22Rv1 (cell line): ENCODE measurements at regions not wholly inside any gene's neighbourhood (a gene's known extent, or its start where the extent isn't known, plus 50 kb on each side); places are given as distances from the start of the nearest gene placed in this dataset.

Source experiments
- H3K27ac ChIP-seq: fragments of 450-650 bp; 2 replicates; pipeline ENCODE4 v1.5.1; 2017
- CTCF ChIP-seq: fragments of 450-650 bp; IDR thresholded peaks from 2 replicates; pipeline ENCODE4 v1.5.1; 2017; ENCODE audit warnings: mild to moderate bottlenecking
- ZFX ChIP-seq: fragments of 450-650 bp; IDR thresholded peaks from 2 replicates; pipeline ENCODE4 v1.6.1; 2017; ENCODE audit warnings: antibody characterized with exemption, borderline replicate concordance

- TF ChIP-seq CTCF, result no peak
- no peak for TF ChIP-seq ZFX
- H3K27ac ChIP-seq, result no peak overlapping the region
Measured at GRCh38 chr2:47235132-47235531, 58.8 kb upstream of the CALM2 start.

- TF ChIP-seq ZFX (no peak), CTCF (no peak)
- H3K27ac ChIP-seq, result no peak overlapping the region
Measured at GRCh38 chr2:47234456-47234855, 58.1 kb upstream of the CALM2 start.

GRCh38 chr2:47232738-47233415 is 56.6 kb upstream of the CALM2 start:
- H3K27ac ChIP-seq, result no peak overlapping the region
- no peak for TF ChIP-seq ZFX
- TF ChIP-seq CTCF, result no peak

GRCh38 chr2:47230418-47230817 is 54.1 kb upstream of the CALM2 start:
- TF ChIP-seq ZFX (no peak), CTCF (no peak)
- no peak overlapping the region for H3K27ac ChIP-seq

GRCh38 chr2:47227532-47228279 is 51.4 kb upstream of the CALM2 start:
- TF ChIP-seq ZFX (no peak), CTCF (no peak)
- no peak overlapping the region for H3K27ac ChIP-seq

GRCh38 chr2:47226923-47227220 is 50.6 kb upstream of the CALM2 start:
- no peak overlapping the region for H3K27ac ChIP-seq
- TF ChIP-seq CTCF (no peak), ZFX (no peak)

- no peak for TF ChIP-seq CTCF
- TF ChIP-seq ZFX, result no peak
- H3K27ac ChIP-seq, result no peak overlapping the region
Measured at GRCh38 chr2:47226132-47226922, 50.0 kb upstream of the CALM2 start.
